Heart left ventricle (tissue), 16 donors: ENCODE measurements at regions not wholly inside any gene's neighbourhood (a gene's known extent, or its start where the extent isn't known, plus 50 kb on each side); places are given as distances from the start of the nearest gene placed in this dataset.

Experiments
- ATAC-seq, 4 donors: fragments of 200-7000 bp; cut with Tn5 transposase; one replicate each; pipeline ENCODE4 v1.9.1; 2020 to 2022; ENCODE audit warnings: moderate library complexity in 4 of 4, mild to moderate bottlenecking in 3 of 4, moderate number of reproducible peaks in 1 of 4
- DNase-seq, 5 donors: peaks; one replicate each; pipeline ENCODE4 v3.0.0-alpha.2; 2020
- H3K27ac ChIP-seq, 12 donors: fragments of 200-600 bp; sonication (generic) in 4 of 12; one replicate each; pipeline versions ENCODE4 v1.5.0 to v1.8.0; 2016 to 2022; ENCODE audit warnings: mild to moderate bottlenecking in 2 of 12
- H3K27me3 ChIP-seq, 9 donors: fragments of 200-600 bp; sonication (generic) in 2 of 9; one replicate each; pipeline versions ENCODE4 v1.5.1 to v1.8.0; 2016 to 2022; ENCODE audit warnings: mild to moderate bottlenecking in 3 of 9
- H3K36me3 ChIP-seq, 9 donors: fragments of 200-600 bp; sonication (generic) in 2 of 9; one replicate each; pipeline versions ENCODE4 v1.5.0 to v1.8.0; 2018 to 2022; ENCODE audit warnings: mild to moderate bottlenecking in 2 of 9
- H3K4me1 ChIP-seq, 12 donors: fragments of 200-600 bp; sonication (generic) in 4 of 12; one replicate each; pipeline versions ENCODE4 v1.5.0 to v1.8.0; 2016 to 2022; ENCODE audit warnings: mild to moderate bottlenecking in 3 of 12
- H3K4me3 ChIP-seq, 12 donors: fragments of 200-600 bp; sonication (generic) in 4 of 12; one replicate each; pipeline versions ENCODE4 v1.5.0 to v1.8.0; 2017 to 2022; ENCODE audit warnings: mild to moderate bottlenecking in 9 of 12, moderate library complexity in 4 of 12
- H3K9me3 ChIP-seq, 12 donors: fragments of 200-600 bp; sonication (generic) in 4 of 12; one replicate each; pipeline versions ENCODE4 v1.5.0 to v1.8.0; 2016 to 2022; ENCODE audit warnings: mild to moderate bottlenecking in 1 of 12
- POLR2A ChIP-seq, 2 donors: fragments of 450-650 bp; IDR thresholded peaks; one replicate each; pipeline ENCODE4 v1.6.1; 2017; ENCODE audit warnings: antibody characterized with exemption in 2 of 2, mild to moderate bottlenecking in 2 of 2, moderate library complexity in 2 of 2
- WGBS, 4 donors: extraction: QIAGEN DNeasy Blood & Tissue Kit in 2 of 4; methylation state at CpG; one replicate each; pipeline versions ENCODE4 v1.1.5 to v1.1.7; 2013 to 2018; 5-methylcytosine and 5-hydroxymethylcytosine counted together
- intact Hi-C, 10 donors: fragments of 100-400 bp; cut with DNase I; formaldehyde crosslinking; loops; one replicate each; pipeline versions ENCODE4 v1.11.1 to v1.14.2; 2022
- TF ChIP-seq, protein P1 (sequence below), 12 donors: fragments of 200-600 bp; sonication (generic) in 4 of 12; IDR thresholded peaks; one replicate each; pipeline versions ENCODE4 v1.5.0 to v1.8.0; 2018 to 2022; ENCODE audit warnings: antibody characterized with exemption in 12 of 12, mild to moderate bottlenecking in 5 of 12
- donor health status: ischemic (EF 13 %, LVEDD 7.1; RV severe dilation, severe dysfunction).
- donor health status: healthy with polysubstance abuse.
- donor health status: DM: no; HTN: yes; CAD: no.
- donor health status: DM: no; HTN: no; CAD: no.
- donor health status: ischemic (EF 25% LVEDD 6.9; RV normal size, moderate dysfunction).
- donor health status: ischemic (EF 25% LVEDD 5.7; RV mildly dilated, moderate dysfunction).
- donor health status: healthy.
- donor health status: DM: yes; HTN: yes; CAD: no.
- donor health status: ischemic (EF 35%, LVEDD 5.7; RV mildly dilated, moderate dysfunction).
- donor health status: nonischemic (EF 11% LVEDD 7.7; RV severe dilation, severe dysfunction).
- donor health status: DM: yes; HTN: yes; CAD: no.
- donor health status: PGD.
- donor health status: ischemic (EF 29% LVEDD 5.4; RV normal size, mild dysfunction).
- donor health status: nonischemic (EF 23%, LVEDD 6.1; RV moderate dilation, normal function).

DNA sequence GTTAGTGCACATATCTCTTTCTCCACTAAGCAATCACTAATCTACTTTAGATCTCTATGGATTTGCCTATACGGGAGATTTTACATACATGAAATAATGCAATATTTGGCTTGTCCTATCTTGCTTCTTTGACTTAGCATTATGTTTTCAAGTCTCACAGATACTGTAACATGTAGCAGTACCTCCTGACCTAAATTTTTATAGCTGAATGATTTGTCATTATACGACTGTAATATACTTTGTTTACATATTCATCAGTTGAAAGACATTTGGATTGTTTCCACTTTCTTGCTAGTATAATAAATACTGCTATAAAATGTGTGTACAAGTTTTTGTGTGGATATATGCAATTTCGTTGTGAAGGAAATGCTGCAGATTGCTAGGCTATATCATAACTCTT, 1520.8 kb upstream of the CDH6 start:
- Histone ChIP-seq H3K27me3 (no peaks in the 10 kb centered on the region), H3K9me3 (peaks cover 0 to 2% (median 0%) of the 10 kb centered on the region in 12 donors), H3K4me1 (no peaks in the 10 kb centered on the region), H3K36me3 (no peaks in the 10 kb centered on the region), H3K27ac (no peak overlapping the region), H3K4me3 (no peak overlapping the region)
- intact Hi-C loops: no loop called here
- DNase-seq (no peak), ATAC-seq (no peak)
- TF ChIP-seq, protein P1, sequence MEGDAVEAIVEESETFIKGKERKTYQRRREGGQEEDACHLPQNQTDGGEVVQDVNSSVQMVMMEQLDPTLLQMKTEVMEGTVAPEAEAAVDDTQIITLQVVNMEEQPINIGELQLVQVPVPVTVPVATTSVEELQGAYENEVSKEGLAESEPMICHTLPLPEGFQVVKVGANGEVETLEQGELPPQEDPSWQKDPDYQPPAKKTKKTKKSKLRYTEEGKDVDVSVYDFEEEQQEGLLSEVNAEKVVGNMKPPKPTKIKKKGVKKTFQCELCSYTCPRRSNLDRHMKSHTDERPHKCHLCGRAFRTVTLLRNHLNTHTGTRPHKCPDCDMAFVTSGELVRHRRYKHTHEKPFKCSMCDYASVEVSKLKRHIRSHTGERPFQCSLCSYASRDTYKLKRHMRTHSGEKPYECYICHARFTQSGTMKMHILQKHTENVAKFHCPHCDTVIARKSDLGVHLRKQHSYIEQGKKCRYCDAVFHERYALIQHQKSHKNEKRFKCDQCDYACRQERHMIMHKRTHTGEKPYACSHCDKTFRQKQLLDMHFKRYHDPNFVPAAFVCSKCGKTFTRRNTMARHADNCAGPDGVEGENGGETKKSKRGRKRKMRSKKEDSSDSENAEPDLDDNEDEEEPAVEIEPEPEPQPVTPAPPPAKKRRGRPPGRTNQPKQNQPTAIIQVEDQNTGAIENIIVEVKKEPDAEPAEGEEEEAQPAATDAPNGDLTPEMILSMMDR (IDR thresholded peaks at IDR 0.05): no peak
- TF ChIP-seq POLR2A (IDR thresholded peaks at IDR 0.05): no peak
- 41 to 57% (median 43%) methylated on average over 3 of the region's 3 CpGs for WGBS, 4 donors

DNA sequence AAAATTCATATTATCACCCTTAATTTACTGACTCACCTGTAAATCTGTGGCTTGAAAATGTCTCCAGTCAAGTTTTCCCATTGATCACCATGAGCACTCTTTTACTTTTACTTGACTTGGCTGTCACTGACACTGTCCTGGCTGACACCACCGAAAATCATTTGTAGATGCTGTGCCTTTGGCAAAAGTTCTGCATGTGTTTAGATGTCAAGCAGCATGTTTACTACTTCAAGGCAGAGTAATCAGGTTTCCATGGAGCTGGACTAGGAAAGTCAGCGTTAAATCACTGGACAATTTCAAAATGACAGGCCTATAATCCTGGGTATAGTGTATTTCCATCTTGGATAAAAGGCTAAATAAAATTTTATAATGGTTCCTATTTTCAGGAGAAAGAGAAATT, 1530.6 kb upstream of the CDH6 start:
- WGBS, 4 donors: 47 to 71% (median 54%) methylated on average over 2 of the region's 2 CpGs
- Histone ChIP-seq H3K27me3 (no peaks in the 10 kb centered on the region), H3K4me3 (no peak overlapping the region), H3K9me3 (peaks cover 0 to 24% (median 2%) of the 10 kb centered on the region in 12 donors), H3K4me1 (no peaks in the 10 kb centered on the region), H3K27ac (no peak overlapping the region), H3K36me3 (no peaks in the 10 kb centered on the region)
- TF ChIP-seq POLR2A (IDR thresholded peaks at IDR 0.05): no peak
- TF ChIP-seq, protein P1 (IDR thresholded peaks at IDR 0.05): no peak
- ATAC-seq (no peak), DNase-seq (no peak)
- intact Hi-C loops: no loop called here

DNA sequence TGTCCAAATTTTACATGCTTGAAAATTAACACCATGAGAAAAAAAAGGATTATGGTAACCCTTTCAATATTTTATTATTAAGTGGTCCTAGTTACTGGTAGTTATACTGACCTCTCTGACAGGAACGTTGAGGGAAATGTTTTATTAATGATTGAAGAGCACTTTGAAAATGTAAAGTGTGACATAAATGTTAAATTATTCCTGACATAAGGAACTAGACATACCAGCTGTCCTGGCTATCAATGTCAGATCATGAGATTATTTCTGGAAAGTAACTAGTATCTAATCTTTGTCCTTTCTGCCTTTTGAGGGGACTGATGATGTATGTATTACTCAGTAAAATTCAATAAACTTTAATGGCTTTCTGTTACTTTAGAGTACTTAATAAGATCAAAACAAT, 1538.5 kb upstream of the CDH6 start:
- Histone ChIP-seq H3K36me3 (no peaks in the 10 kb centered on the region), H3K9me3 (peaks cover 0 to 23% (median 0%) of the 10 kb centered on the region in 12 donors), H3K27me3 (no peaks in the 10 kb centered on the region), H3K4me3 (no peak overlapping the region), H3K4me1 (no peaks in the 10 kb centered on the region), H3K27ac (no peak overlapping the region)
- ATAC-seq (no peak), DNase-seq (no peak)
- intact Hi-C loops: no loop called here
- TF ChIP-seq POLR2A (IDR thresholded peaks at IDR 0.05): no peak
- TF ChIP-seq, protein P1 (IDR thresholded peaks at IDR 0.05): no peak
- 29 to 40% (median 31%) methylated on average over 1 of the region's 1 CpG for WGBS, 4 donors

DNA sequence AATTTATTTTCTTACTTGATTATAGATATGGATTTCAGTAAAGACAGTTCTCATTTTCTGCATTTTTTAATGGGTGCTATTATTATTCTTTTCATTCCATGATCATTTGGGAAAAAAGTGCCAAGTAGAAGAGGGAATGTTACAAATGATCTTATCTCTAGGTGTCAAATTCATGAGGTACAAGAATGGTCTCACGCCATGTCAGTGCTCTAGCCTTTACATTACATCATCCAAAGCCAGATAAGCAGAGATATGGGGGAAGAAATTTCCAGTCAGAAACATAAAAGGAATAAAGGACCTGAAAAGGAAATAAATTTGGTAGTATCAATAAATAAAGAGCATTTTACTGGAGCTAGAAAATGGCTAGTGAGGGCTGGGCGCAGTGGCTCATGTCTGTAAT, 1544.2 kb upstream of the CDH6 start:
- H3K27me3 ChIP-seq: no peaks in the 10 kb centered on the region
- peaks cover 0 to 12% (median 0%) of the 10 kb centered on the region in 12 donors for H3K9me3 ChIP-seq
- no peaks in the 10 kb centered on the region for H3K36me3 ChIP-seq
- DNase-seq (no peak), ATAC-seq (no peak)
- intact Hi-C loops: no loop called here
- no peak overlapping the region for H3K27ac ChIP-seq
- H3K4me1 ChIP-seq: no peaks in the 10 kb centered on the region
- no peak for TF ChIP-seq POLR2A (IDR thresholded peaks at IDR 0.05)
- TF ChIP-seq, protein P1 (IDR thresholded peaks at IDR 0.05): no peak
- WGBS, 4 donors: 42 to 57% (median 52%) methylated on average over 2 of the region's 2 CpGs
- H3K4me3 ChIP-seq: no peak overlapping the region
